Stimulated activated CD4-positive, alpha-beta T cell treated with anti-CD3 and anti-CD28 coated beads, Interleukin-4, amount 100 ng/mL, for 4 hours (primary cell): ENCODE measurements at regions not wholly inside any gene's neighbourhood (a gene's known extent, or its start where the extent isn't known, plus 50 kb on each side); places are given as distances from the start of the nearest gene placed in this dataset.
"Not testable (repeated sequence)": the region's sequence is repeated elsewhere in the genome, so short reads cannot be mapped to it uniquely, and the experiment has no call there.

Experiments used
- DNase-seq, 2 experiments: peaks; one replicate each; pipeline ENCODE4 v3.0.0-alpha.2; 2020

- no peak for DNase-seq
Measured at GRCh38 chr3:139095803-139096466, 51.2 kb upstream of the PRR23C start.

- no peak for DNase-seq
Measured at GRCh38 chr3:139096670-139097069, 52.0 kb upstream of the PRR23C start.

- DNase-seq: no peak
Measured at GRCh38 chr3:139098391-139098790, 53.7 kb upstream of the PRR23C start.

- no peak for DNase-seq
Measured at GRCh38 chr3:139099968-139100817, 55.5 kb upstream of the PRR23C start.

- no peak for DNase-seq
Measured at GRCh38 chr3:139100821-139101220, 56.1 kb upstream of the PRR23C start.

GRCh38 chr3:139101396-139101795 is 56.7 kb upstream of the PRR23C start:
- DNase-seq: no peak

GRCh38 chr3:139103484-139103883 is 58.8 kb upstream of the PRR23C start:
- DNase-seq: no peak

GRCh38 chr3:139104062-139104461 is 59.4 kb upstream of the PRR23C start:
- DNase-seq: no peak

- DNase-seq: no peak
Measured at GRCh38 chr3:139105154-139105702, 60.5 kb upstream of the PRR23C start.

GRCh38 chr3:139106013-139106932 is 61.6 kb upstream of the PRR23C start:
- no peak for DNase-seq

- DNase-seq: no peak
Measured at GRCh38 chr3:139107424-139108252, 62.9 kb upstream of the PRR23C start.

- no peak for DNase-seq
Measured at GRCh38 chr3:139108253-139108969, 63.7 kb upstream of the PRR23C start.

GRCh38 chr3:139109271-139109670 is 64.6 kb upstream of the PRR23C start:
- DNase-seq: no peak

GRCh38 chr3:139110072-139110830 is 65.6 kb upstream of the PRR23C start:
- no peak for DNase-seq

GRCh38 chr3:139110929-139111328 is 66.2 kb upstream of the PRR23C start:
- not testable (repeated sequence) for DNase-seq

- peak; percentile 24 to 55 for DNase-seq
Measured at GRCh38 chr3:139111392-139112229, 66.9 kb upstream of the PRR23C start.

GRCh38 chr3:139112230-139112558 is 67.5 kb upstream of the PRR23C start:
- no peak for DNase-seq

- DNase-seq: no peak
Measured at GRCh38 chr3:139113231-139113992, 68.7 kb upstream of the PRR23C start.

GRCh38 chr3:139113993-139114375 is 69.3 kb upstream of the PRR23C start:
- no peak for DNase-seq
